ENCODE measurements at regions not wholly inside any gene's neighbourhood (a gene's known extent, or its start where the extent isn't known, plus 50 kb on each side); places are given as distances from the start of the nearest gene placed in this dataset.

- TF ChIP-seq CTCF (IDR thresholded peaks at IDR 0.05): no peak
- no peak for TF ChIP-seq ZFX (IDR thresholded peaks at IDR 0.05; ENCODE audit: borderline replicate concordance)
Measured at GRCh38 chr22:49688516-49689254, 139.0 kb downstream of the BRD1 start.
